ENCODE measurements at regions not wholly inside any gene's neighbourhood (a gene's known extent, or its start where the extent isn't known, plus 50 kb on each side); places are given as distances from the start of the nearest gene placed in this dataset.

DNA sequence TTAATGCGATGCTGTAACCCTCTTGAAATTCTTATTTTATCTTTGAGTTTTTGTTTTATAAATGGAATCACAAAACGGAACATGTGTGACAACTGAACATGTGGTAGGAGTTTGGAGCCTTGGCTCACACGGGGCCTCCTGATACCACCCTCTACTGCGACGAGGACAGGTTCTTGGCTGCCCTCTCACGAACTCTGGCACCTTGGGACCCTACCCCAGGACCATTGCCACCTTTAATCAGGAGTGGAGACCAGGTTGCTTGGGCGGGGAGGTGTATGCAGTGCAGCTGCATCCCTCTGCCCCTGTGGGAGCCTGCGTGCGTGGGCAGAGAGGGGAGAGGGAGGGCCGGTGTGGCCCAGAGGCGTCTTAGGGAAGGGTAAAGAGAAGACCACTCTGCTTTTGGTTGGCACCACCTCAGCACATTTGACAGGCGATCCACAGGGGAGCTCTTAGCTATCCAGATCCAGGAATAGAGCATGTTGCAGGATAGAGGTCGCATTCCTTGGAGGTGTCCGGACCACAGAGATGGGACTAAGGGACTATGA lies 753.9 kb upstream of the PTPRD start:
- TF ChIP-seq, protein P1, sequence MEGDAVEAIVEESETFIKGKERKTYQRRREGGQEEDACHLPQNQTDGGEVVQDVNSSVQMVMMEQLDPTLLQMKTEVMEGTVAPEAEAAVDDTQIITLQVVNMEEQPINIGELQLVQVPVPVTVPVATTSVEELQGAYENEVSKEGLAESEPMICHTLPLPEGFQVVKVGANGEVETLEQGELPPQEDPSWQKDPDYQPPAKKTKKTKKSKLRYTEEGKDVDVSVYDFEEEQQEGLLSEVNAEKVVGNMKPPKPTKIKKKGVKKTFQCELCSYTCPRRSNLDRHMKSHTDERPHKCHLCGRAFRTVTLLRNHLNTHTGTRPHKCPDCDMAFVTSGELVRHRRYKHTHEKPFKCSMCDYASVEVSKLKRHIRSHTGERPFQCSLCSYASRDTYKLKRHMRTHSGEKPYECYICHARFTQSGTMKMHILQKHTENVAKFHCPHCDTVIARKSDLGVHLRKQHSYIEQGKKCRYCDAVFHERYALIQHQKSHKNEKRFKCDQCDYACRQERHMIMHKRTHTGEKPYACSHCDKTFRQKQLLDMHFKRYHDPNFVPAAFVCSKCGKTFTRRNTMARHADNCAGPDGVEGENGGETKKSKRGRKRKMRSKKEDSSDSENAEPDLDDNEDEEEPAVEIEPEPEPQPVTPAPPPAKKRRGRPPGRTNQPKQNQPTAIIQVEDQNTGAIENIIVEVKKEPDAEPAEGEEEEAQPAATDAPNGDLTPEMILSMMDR (IDR thresholded peaks at IDR 0.05): no peak
- no peak for TF ChIP-seq POLR2AphosphoS2 (conservative IDR thresholded peaks at IDR 0.05; ENCODE audit: low read length)
- TF ChIP-seq EP300 (IDR thresholded peaks at IDR 0.05): no peak

Data from A549 (cell line).